Ovary (tissue), 1 donor: ENCODE measurements at regions not wholly inside any gene's neighbourhood (a gene's known extent, or its start where the extent isn't known, plus 50 kb on each side); places are given as distances from the start of the nearest gene placed in this dataset.

Experiments
- EP300 ChIP-seq: sonication (generic); formaldehyde crosslinking; IDR thresholded peaks from one replicate; pipeline ENCODE4 v1.6.1; 2017; ENCODE audit warnings: antibody characterized with exemption
- POLR2A ChIP-seq: fragments of 450-650 bp; IDR thresholded peaks from one replicate; pipeline ENCODE4 v1.6.1; 2017; ENCODE audit warnings: antibody characterized with exemption, mild to moderate bottlenecking, moderate library complexity

GRCh38 chr4:161287678-161288352 is 876.0 kb downstream of the FSTL5 start:
- TF ChIP-seq POLR2A (no peak), EP300 (no peak)
